ENCODE measurements at regions not wholly inside any gene's neighbourhood (a gene's known extent, or its start where the extent isn't known, plus 50 kb on each side); places are given as distances from the start of the nearest gene placed in this dataset.

GRCh38 chr7:387132-388022, 97.4 kb downstream of the FOXL3 start:
- TF ChIP-seq, protein P1, sequence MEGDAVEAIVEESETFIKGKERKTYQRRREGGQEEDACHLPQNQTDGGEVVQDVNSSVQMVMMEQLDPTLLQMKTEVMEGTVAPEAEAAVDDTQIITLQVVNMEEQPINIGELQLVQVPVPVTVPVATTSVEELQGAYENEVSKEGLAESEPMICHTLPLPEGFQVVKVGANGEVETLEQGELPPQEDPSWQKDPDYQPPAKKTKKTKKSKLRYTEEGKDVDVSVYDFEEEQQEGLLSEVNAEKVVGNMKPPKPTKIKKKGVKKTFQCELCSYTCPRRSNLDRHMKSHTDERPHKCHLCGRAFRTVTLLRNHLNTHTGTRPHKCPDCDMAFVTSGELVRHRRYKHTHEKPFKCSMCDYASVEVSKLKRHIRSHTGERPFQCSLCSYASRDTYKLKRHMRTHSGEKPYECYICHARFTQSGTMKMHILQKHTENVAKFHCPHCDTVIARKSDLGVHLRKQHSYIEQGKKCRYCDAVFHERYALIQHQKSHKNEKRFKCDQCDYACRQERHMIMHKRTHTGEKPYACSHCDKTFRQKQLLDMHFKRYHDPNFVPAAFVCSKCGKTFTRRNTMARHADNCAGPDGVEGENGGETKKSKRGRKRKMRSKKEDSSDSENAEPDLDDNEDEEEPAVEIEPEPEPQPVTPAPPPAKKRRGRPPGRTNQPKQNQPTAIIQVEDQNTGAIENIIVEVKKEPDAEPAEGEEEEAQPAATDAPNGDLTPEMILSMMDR (conservative IDR thresholded peaks at IDR 0.05; ENCODE audit: low read depth, low read length): no peak
- no peak for TF ChIP-seq EZH2phosphoT487 (IDR thresholded peaks at IDR 0.05; ENCODE audit: borderline replicate concordance, low read length)
- TF ChIP-seq EZH2 (IDR thresholded peaks at IDR 0.05; ENCODE audit: low read length, unreplicated experiment): no peak
